Mammary epithelial cell (primary cell): ENCODE measurements at regions not wholly inside any gene's neighbourhood (a gene's known extent, or its start where the extent isn't known, plus 50 kb on each side); places are given as distances from the start of the nearest gene placed in this dataset.

Experiments used
- CTCF ChIP-seq, 2 donors: IDR thresholded peaks in 1 of 2; conservative IDR thresholded peaks in 1 of 2; 2 replicates each; pipeline ENCODE4 v1.5.1; 2011 to 2012; ENCODE audit warnings: inconsistent platforms in 2 of 2, low read length in 2 of 2, mild to moderate bottlenecking in 2 of 2, control low read depth in 1 of 2, low read depth in 1 of 2; ENCODE audit not compliant: insufficient read depth in 1 of 2; ENCODE audit errors: extremely low read depth in 1 of 2
- EZH2 ChIP-seq: IDR thresholded peaks from 2 replicates; pipeline ENCODE4 v1.6.1; 2012; ENCODE audit warnings: low read length, inconsistent platforms, borderline replicate concordance

GRCh38 chr5:165780901-165781300, 2275.5 kb downstream of the MAT2B start:
- TF ChIP-seq CTCF (conservative IDR thresholded peaks at IDR 0.05 in 1 of 2, IDR thresholded peaks at IDR 0.05 in 1 of 2; ENCODE audit: extremely low read depth in 1 of 2, insufficient read depth in 1 of 2, low read depth in 1 of 2, low read length in 2 of 2) (no peak), EZH2 (no peak)
